Amniotic epithelial cell (primary cell): ENCODE measurements at regions not wholly inside any gene's neighbourhood (a gene's known extent, or its start where the extent isn't known, plus 50 kb on each side); places are given as distances from the start of the nearest gene placed in this dataset.

Source experiments
- DNase-seq: peaks from one replicate; pipeline ENCODE4 v3.0.0-alpha.2; 2010; ENCODE audit warnings: low read depth

DNA sequence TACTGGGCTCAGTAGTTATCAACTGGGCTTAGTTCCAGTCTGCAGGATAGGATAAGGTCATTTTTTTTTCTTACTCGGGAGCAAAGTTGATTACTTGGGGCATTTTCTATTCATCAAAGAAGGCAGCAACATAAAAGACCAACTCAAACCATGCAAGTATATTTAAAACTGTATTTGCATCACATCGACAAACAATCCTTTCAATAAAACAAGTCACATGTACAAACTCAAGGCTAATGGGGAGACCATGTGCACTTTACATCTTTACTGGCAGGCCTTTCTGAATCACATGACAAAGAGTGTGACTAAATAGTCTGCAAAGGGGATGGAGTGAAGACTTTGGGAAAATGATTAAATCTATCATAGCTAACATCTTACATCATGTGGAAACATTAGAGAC lies 610.4 kb upstream of the BOD1L1 start:
- DNase-seq, result no peak

DNA sequence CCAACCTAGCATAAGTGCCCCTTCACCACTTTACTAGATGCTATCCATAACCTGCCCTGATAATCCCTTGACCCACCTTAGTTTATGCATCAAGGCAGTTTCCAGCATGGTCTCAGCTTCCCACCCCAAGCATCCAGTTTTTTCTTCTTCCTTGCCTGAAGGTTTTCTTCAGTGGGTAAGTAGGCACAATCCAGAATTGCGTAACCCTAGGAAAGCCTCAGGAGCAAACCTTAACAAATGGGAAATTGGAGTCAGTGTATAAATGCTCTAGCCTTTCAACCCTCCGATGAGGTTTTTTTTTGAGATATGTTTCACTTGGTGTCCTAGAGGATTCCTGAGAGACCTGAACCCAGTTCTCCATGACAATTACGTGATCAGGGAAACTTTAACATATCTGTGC lies 614.0 kb upstream of the BOD1L1 start:
- peak; percentile 10 for DNase-seq

DNA sequence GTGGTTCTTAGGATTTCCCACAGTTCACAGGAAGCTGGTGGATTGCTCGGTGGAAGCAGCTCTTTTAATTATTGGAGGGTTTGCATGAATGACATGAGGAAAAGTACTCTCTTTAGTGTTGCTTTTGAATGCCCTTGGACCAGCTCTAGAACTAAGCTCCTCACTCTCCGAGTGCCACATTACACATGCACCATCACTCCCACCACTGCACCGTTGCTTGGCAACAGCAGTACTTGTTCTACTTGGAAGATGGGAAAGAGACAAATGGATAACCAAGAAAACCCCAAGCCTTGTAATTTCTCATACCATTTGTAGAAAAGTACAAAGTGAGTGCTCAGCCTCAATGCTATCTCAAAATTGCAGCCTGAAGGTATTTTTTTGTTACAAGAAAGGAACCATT lies 620.2 kb upstream of the BOD1L1 start:
- DNase-seq, result no peak

DNA sequence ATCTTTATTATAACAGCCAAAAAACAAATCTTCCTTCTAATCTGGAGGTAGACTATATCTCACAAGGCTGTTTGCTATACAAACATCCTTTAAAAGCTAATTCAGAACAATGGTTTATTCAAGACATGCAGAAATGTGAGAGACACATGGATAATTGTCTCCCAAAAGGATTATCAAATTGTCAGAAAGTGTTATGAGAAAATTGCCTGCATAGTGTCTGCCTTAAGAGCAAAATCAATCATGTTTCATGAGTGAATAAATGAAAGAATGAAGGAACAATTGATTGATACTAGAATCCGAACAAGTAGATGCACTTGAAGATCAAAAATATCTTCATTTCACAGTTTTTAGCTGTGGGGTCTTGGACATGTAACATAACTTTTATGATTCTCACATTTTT lies 621.7 kb upstream of the BOD1L1 start:
- DNase-seq, result no peak

DNA sequence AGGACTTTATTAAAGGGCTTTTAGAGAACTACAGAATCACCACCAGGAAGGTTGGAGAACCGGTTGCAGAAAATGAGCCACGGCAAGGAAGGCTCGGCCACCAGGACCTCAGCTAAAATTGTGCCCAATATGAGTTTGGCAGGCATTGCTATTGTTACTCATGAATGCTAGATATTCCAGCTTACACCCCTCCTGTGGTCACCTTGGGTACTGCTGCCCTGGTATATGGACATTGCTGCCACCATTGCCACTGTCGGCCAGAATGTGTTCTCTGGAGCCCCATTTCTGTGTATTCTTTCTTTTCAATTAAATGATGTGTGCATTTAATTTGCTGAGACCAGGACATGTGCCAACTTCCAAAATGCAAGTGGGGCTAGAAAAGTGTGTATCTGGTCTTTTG lies 626.7 kb upstream of the BOD1L1 start:
- DNase-seq, result peak; percentile 24

DNA sequence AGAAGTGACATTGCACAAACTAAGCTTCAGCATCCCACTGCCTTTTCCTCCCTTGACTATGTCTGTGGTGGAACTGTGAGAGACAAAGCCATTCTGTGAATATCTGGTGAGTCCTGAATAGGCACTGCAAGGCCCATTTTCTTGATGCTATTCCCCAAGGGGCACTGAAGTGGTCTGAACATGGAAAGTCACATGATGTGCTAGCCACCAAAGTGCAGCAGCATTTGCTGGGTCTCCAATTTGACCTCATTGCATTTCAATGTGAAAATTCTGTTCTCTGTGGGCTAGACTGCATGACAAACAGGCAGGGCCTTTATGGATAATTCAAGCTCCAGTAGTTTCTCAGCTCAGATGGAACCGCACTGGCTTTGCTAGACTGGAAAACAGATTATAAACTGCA lies 627.4 kb upstream of the BOD1L1 start:
- DNase-seq, result no peak

DNA sequence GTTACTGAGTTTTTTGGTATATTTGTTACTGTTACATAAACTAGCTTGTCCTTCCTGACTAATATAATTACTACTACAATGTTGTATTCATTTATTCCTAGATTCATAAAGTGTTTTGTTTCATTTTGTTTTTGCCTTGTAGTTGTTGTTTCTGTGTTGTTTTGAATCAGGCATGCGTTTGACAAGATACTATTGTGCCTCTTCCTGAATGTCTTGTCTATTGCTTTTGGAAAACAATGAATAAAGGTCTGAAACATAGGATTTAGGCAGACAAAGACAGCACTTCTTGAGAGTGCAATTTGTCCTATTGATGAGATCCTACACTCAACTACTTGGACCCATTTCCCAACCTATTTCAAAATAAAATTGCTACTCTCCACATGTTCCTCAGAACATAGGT lies 630.4 kb upstream of the BOD1L1 start:
- no peak for DNase-seq

DNA sequence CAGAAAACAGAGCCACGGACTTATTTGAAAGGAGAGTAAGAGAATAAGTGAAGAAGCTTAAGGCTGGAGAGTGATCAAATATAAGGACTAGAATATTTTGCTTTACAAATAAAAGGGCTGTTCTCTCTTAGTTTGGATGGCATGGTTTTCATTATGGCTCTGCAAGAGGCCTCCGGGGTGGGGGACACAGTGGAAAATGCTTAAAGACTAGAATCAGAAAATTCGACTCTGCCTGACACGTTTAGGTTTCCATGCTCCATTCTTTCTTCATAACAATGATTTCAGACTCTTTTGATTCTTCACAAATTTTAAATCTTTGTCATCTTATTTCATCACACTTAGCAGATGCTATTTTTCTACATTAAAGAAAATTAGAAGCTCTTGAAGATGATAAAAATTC lies 632.4 kb upstream of the BOD1L1 start:
- DNase-seq, result no peak

DNA sequence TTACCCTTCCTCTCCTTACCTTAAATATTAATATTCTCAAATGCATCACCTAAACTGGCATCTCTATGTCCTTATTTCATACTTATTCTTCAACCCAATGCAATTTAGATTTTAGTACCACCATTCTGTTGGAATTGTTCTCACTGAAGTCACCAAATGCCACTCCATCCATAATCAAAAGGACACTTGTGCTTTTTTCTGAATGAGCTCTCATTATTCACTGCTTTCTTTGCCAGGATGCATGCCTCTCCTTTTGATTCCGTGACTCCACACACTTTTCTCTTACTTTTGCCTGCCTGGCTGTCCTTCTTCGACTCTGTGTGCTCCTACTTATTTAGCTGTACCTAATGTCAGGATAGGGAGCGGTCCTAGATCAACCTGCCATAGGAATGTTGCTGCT lies 633.1 kb upstream of the BOD1L1 start:
- no peak for DNase-seq

DNA sequence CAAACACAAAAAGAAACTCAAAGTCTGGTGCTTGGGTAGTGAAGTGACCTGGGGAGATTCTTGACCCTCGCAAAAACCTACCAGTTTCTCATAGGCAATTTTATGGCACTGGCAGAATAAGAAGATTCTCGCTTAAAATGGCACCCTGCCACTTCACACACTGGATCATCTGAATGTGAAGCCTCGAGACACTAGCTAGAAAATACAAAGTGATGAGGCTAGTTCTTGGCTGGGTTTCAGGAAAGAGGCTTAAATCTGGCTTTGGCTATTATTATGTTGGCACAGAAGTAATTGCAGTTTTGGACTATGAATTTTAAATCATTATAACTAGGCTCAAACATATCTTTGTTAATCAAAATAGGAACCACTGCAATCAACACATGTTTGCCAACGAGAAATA lies 634.7 kb upstream of the BOD1L1 start:
- DNase-seq, result no peak

DNA sequence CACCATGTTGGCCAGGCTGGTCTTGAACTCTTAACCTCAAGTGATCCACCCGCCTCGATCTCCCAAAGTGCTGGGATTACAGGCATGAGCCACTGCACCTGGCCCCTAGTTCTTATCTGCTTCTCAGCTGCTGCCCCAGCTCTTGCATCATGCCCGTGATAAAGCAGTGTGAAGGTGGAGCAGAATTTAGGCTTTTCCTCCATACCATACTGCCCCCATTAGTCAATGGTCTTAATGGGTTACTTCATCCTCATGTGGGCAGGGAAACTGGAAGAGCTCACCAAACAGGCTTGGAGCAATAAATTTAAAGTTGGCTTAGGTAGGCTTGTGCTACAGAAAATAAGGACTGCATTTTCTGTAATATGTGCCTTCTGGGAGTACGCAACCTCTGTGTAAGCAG lies 636.9 kb upstream of the BOD1L1 start:
- peak; percentile 32 for DNase-seq

DNA sequence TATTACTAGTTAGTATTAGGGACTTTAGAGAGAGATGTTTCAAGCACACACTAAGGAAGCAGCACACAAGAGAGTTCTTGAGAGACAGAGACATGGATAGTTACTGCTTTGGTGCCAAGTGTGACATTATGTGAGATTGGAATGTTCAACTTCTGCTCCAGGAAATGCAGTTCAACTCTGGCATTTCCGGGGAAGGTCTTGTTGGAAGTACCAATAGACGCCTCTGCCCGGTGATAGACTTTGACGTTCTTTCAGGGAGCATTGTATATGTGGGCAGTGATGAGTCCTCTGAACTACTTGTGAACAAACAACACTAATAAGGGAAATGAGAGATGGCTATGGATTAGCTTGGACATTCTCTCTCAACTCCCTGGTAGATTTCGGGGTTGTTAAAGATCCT lies 638.1 kb upstream of the BOD1L1 start:
- DNase-seq, result no peak

DNA sequence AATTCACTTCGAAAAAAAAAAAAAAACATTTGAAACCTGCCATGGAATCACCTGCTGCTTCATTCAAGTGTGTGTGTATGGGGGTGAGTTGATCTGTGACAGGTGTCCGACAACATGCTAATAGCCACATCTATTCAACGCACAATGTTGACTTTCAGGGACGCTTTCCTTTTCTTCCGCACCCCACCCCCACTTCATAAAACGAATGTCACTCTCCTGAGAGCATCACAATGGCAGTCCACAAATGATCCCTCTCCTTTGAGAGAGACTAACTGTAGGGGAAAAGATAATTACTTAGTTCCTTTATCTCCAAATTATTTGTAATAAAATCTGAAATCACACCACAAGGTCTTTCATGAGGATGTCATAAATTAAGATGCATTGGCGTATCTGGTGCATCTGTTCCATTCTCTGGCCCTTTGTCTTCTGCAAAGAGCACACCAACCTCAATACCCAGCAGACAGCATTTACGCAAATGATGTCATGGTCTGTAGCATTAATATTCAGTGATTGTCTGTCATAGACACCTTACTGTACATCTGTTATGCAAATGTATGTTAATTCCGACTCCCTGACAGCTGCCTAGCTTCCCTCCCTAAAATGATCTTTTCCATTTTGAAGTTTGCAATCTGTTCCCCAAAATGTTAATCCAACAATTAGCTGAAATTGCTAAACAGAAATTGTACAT lies 640.0 kb upstream of the BOD1L1 start:
- no peak for DNase-seq

DNA sequence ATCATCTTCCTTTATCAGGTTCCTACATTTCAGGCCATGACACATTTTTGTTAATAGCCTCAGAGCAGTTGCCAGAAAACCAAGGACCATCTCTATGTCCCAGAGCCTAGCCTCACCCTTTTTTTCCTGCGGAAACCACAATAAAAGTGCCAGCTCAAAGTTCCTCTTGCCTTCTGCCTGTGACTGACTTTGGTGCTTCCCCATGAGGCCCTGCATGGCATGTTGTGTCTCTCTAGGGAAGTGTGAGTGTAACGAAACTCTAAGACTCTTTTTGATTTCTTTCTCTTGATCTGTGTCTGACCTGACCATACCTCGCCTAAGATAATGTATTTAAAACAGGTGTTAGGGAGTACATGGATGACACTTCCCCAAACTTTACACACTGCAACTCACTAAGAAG lies 642.3 kb upstream of the BOD1L1 start:
- DNase-seq, result no peak

DNA sequence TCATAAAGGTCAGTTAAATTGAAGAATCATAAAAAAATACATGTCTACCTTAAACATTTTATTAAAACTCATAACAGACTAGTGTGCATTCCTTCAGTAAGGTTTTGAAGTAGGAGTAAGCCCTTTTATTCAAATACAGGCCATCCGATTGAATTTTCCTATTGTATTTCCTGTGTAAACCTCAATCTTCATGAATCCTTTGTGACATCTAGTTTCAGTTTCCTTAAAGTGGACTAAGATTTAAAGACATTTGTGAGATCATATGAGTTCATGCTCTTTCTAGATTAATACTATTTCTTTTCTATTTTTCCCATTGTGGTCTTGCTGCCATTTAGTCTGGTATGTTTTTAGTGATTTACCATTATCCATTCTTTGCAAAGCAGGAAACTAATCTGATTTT lies 644.7 kb upstream of the BOD1L1 start:
- no peak for DNase-seq

DNA sequence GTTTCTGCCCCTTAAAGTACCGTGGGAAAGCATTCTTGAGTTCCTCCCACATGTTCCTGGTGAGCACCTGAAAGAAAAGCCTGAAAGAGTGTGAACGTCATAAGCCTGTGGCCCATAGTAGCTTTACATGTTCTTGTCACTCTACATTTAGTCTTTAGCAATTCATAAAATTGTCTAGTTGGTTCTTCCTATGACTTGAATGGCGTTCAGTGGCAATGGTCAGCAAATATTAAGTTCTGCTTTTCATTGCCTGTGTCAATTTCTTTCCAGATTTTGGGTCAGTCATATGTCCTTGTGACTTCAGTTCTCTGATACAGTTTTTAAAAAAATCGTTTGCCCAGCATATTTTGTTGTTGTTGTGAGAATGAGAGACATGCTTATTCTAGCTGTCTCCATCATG lies 650.0 kb upstream of the BOD1L1 start:
- no peak for DNase-seq

DNA sequence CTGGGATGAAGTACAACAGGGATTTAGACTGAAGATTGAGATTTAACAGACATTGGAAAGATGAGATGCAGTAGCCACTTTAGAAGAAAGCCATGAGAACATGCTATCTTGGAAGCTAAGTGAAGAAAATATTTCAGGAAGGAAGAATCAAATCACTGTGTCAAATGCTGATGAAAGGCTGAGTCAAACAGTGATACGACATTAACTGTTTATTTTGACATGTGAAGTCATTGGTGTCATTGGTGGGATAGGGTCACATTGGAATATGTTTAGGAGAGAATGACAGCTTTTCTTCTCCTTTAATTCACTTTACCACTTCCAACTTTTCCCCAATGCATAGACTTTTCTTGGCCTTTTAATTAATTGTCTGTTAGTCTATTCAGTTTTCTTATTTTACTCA lies 653.0 kb upstream of the BOD1L1 start:
- no peak for DNase-seq

DNA sequence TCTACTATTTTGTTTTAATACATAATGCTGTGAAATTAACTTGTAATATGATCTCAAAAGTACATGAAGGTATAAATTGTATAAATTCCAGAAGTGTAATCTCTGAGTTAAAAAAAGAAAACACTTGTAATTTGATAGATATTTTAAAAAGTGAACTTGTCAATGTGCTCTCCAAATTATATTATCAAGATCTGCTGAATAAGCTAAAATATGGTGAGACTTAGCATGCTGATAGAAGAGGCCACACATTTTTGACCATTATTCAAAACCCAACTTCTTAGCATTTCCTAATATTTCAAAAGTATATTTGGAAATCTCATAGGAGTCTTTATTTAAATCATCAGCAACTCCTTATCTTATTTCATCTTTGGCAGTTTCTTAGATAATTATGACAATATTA lies 657.1 kb upstream of the BOD1L1 start:
- DNase-seq, result no peak

DNA sequence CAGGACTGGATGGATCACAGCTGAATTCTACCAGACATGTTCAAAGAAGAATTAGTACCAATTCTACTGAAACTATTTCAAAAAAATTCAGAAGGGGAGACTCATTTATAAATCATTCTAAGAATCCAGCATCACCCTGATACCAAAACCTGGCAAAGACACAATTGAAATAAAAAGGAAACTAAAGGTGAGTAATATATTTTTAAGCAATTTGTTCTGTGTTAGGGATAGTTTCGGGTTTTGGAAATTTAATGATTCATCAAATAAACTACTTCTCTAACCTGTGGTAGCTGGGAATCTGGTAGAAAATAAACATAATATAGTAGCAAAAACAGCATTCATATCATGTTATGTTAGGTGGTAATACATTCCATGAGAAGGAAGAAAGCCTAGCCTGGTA lies 662.2 kb upstream of the BOD1L1 start:
- DNase-seq, result no peak

DNA sequence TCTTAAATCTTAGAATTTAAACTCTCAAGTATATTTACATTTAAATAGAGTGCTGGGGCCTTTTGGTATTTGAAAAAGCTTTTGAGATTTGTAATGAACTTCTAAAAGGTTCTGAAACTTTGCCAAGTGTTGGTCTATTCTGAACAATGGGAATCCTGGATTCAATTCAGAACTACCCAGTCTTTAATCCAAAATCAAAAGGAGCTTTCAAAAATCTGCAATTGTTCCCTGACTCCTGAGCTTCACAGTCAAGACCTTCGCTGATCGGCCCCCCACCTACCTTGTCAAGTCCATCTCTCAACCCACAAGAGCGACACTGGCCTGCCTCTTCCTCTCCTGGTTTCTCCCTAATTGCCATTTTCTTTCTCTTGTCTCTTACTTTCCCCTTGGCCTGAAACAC lies 666.1 kb upstream of the BOD1L1 start:
- DNase-seq, result no peak

DNA sequence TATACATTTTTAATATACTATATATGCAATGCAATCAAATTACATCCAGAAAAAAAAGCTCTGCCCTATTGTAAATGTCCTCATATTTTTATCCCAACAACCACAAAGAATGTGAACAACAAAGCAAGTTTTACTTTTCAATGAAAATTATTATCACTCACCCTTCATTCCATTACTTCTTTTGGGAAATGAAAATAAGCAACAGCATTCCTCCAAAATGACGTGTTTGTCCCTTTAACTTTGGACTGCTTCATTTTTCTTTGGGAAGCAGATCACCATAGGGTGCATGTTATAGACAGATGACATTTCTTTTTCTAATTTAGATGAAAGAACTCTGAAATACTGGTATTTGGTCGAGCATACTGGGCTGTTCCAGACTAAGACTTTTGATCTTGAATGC lies 667.1 kb upstream of the BOD1L1 start:
- DNase-seq, result no peak

DNA sequence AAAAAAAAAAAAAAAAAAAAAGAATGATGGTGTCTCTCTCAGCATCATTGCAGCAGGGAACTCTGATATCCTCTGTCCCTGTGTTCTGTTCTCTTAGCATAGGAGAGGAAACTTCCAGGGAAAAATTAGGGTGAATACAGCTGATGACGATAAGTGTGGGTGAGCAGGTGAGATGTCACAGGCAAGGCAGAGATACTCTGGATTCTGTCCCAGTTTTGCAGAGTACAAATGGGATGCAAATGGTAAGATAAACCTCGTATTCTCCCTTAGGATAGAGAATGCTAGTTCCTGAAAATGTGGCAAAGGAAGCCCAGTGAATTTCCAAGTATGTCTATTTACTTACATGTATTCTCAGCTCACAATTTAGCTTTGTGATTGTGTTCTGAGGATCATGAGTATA lies 671.6 kb upstream of the BOD1L1 start:
- DNase-seq, result no peak

DNA sequence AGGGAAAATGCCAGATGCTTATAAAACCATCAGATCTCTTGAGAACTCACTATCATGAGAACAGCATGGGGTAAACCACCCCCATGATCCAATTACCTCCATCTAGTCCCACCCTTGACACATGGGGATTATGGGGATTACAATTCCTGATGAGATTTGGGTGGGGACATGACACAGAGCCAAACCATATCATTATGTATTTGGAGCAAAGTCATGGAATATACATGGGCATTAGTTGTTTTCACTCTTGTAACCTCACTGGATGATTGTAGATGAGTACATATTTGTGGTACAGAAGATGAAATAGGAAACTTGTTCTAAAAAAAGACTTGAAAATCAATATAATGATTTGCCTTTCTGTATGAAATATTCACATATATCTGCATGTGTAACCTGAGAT lies 674.5 kb upstream of the BOD1L1 start:
- no peak for DNase-seq

DNA sequence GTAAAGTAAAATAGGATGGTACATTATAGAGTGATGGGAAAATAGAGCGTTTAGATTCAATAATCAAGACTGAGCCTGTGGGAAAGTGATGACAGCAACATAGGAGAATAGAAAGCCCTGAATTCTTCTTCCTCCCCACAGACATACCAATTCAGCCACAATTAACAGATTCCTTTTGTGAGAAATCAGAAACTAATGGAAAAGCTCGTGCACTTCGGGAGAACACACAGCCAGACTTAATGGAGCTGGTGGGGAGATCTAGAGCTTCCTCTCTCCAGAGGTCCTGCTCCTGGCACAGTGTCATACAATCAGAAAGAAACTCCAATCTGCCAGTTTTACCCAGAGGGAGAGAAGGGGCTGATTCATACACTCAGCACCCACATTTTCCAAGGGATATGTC lies 676.3 kb upstream of the BOD1L1 start:
- no peak for DNase-seq

DNA sequence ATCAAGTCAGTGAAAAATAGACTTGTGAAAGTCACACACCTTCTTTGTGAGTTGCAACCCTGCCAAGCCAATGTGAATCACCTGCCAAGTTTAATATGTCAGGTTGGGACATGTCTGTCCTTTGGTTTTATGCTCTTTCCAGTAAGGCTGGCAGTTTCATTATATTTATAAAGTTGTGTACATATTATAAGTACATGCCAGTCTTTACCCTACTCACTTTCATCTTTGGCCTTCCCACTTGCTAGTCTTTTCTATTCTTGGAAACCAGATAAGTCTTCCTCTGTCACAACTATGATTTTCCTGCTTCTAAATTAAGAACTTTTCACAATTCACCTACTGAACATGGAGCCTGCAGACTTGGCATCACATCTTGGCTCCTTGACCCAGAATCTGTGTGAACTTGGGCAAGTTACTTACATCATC lies 680.7 kb upstream of the BOD1L1 start:
- no peak for DNase-seq
